HEK293 (cell line): ENCODE measurements at regions not wholly inside any gene's neighbourhood (a gene's known extent, or its start where the extent isn't known, plus 50 kb on each side); places are given as distances from the start of the nearest gene placed in this dataset.

ENCODE experiments used
- ATF2 ChIP-seq: fragments of 450-650 bp; formaldehyde crosslinking; IDR thresholded peaks from 2 replicates; pipeline ENCODE4 v1.5.1; 2016; ENCODE audit warnings: missing biosample characterization, missing genetic modification characterization, low read depth
- GLI2 ChIP-seq: fragments of 450-650 bp; formaldehyde crosslinking; IDR thresholded peaks from 2 replicates; pipeline ENCODE4; 2017; ENCODE audit warnings: missing biosample characterization, missing genetic modification characterization, low read depth, borderline replicate concordance
- GLIS1 ChIP-seq: fragments of 450-650 bp; formaldehyde crosslinking; IDR thresholded peaks from 2 replicates; pipeline ENCODE4 v1.5.1; 2016; ENCODE audit warnings: missing biosample characterization, missing genetic modification characterization
- YY2 ChIP-seq: fragments of 450-650 bp; formaldehyde crosslinking; IDR thresholded peaks from 2 replicates; pipeline ENCODE4 v1.5.1; 2016; ENCODE audit warnings: missing biosample characterization, missing genetic modification characterization
- ZBTB10 ChIP-seq: fragments of 450-650 bp; formaldehyde crosslinking; IDR thresholded peaks from 2 replicates; pipeline ENCODE4 v1.5.1; 2016; ENCODE audit warnings: missing biosample characterization, missing genetic modification characterization
- ZFP69B ChIP-seq: fragments of 450-650 bp; formaldehyde crosslinking; IDR thresholded peaks from 2 replicates; pipeline ENCODE4 v1.5.1; 2016; ENCODE audit warnings: missing biosample characterization, missing genetic modification characterization
- ZNF114 ChIP-seq: fragments of 450-650 bp; formaldehyde crosslinking; IDR thresholded peaks from 2 replicates; pipeline ENCODE4 v1.5.0; 2017; ENCODE audit warnings: missing biosample characterization, missing genetic modification characterization
- ZNF335 ChIP-seq: fragments of 450-650 bp; formaldehyde crosslinking; conservative IDR thresholded peaks from 2 replicates; pipeline ENCODE4 v1.5.1; 2016; ENCODE audit warnings: missing biosample characterization, missing genetic modification characterization
- ZNF658 ChIP-seq: fragments of 450-650 bp; formaldehyde crosslinking; IDR thresholded peaks from 2 replicates; pipeline ENCODE4; 2016; ENCODE audit warnings: missing biosample characterization, missing genetic modification characterization
- ZNF768 ChIP-seq: fragments of 450-650 bp; formaldehyde crosslinking; IDR thresholded peaks from 2 replicates; pipeline ENCODE4 v1.5.1; 2018; ENCODE audit warnings: missing biosample characterization, mild to moderate bottlenecking, missing genetic modification characterization
- TF ChIP-seq, protein P1 (sequence below): fragments of 450-650 bp; formaldehyde crosslinking; IDR thresholded peaks from 2 replicates; pipeline ENCODE4 v1.5.1; 2016; ENCODE audit warnings: missing biosample characterization, missing genetic modification characterization, borderline replicate concordance
- TF ChIP-seq, protein P2 (sequence below): fragments of 450-650 bp; formaldehyde crosslinking; IDR thresholded peaks from 2 replicates; pipeline ENCODE4 v1.5.1; 2016; ENCODE audit warnings: missing biosample characterization, missing genetic modification characterization

GRCh38 chr14:58739674-58740073 is 101.9 kb downstream of the DACT1 start:
- no peak for TF ChIP-seq ZNF335 (tag by site-specific recombination)
- TF ChIP-seq, protein P1, sequence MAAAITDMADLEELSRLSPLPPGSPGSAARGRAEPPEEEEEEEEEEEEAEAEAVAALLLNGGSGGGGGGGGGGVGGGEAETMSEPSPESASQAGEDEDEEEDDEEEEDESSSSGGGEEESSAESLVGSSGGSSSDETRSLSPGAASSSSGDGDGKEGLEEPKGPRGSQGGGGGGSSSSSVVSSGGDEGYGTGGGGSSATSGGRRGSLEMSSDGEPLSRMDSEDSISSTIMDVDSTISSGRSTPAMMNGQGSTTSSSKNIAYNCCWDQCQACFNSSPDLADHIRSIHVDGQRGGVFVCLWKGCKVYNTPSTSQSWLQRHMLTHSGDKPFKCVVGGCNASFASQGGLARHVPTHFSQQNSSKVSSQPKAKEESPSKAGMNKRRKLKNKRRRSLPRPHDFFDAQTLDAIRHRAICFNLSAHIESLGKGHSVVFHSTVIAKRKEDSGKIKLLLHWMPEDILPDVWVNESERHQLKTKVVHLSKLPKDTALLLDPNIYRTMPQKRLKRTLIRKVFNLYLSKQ (tag by site-specific recombination), result no peak
- TF ChIP-seq, protein P2, sequence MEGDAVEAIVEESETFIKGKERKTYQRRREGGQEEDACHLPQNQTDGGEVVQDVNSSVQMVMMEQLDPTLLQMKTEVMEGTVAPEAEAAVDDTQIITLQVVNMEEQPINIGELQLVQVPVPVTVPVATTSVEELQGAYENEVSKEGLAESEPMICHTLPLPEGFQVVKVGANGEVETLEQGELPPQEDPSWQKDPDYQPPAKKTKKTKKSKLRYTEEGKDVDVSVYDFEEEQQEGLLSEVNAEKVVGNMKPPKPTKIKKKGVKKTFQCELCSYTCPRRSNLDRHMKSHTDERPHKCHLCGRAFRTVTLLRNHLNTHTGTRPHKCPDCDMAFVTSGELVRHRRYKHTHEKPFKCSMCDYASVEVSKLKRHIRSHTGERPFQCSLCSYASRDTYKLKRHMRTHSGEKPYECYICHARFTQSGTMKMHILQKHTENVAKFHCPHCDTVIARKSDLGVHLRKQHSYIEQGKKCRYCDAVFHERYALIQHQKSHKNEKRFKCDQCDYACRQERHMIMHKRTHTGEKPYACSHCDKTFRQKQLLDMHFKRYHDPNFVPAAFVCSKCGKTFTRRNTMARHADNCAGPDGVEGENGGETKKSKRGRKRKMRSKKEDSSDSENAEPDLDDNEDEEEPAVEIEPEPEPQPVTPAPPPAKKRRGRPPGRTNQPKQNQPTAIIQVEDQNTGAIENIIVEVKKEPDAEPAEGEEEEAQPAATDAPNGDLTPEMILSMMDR, result no peak
- TF ChIP-seq ZNF114 (tag by site-specific recombination), result no peak
- TF ChIP-seq GLI2 (tag by site-specific recombination), result no peak
- TF ChIP-seq YY2 (tag by site-specific recombination), result no peak
- no peak for TF ChIP-seq GLIS1 (tag by site-specific recombination)
- no peak for TF ChIP-seq ZNF658 (tag by site-specific recombination)
- no peak for TF ChIP-seq ZBTB10
- no peak for TF ChIP-seq ZFP69B
- no peak for TF ChIP-seq ATF2 (tag by site-specific recombination)
- TF ChIP-seq ZNF768 (tag by site-specific recombination), result no peak
